GM10266 (cell line): ENCODE measurements at regions not wholly inside any gene's neighbourhood (a gene's known extent, or its start where the extent isn't known, plus 50 kb on each side); places are given as distances from the start of the nearest gene placed in this dataset.

ENCODE experiments used
- DNase-seq: peaks from one replicate; pipeline ENCODE4 v3.0.0; 2012; ENCODE audit errors: extremely low spot score
- TF ChIP-seq, protein P1 (sequence below): IDR thresholded peaks from 2 replicates; pipeline ENCODE4 v1.5.1; 2012; ENCODE audit warnings: mild to moderate bottlenecking, low read depth; ENCODE audit not compliant: control insufficient read depth, insufficient read depth; ENCODE audit errors: missing control alignments

DNA sequence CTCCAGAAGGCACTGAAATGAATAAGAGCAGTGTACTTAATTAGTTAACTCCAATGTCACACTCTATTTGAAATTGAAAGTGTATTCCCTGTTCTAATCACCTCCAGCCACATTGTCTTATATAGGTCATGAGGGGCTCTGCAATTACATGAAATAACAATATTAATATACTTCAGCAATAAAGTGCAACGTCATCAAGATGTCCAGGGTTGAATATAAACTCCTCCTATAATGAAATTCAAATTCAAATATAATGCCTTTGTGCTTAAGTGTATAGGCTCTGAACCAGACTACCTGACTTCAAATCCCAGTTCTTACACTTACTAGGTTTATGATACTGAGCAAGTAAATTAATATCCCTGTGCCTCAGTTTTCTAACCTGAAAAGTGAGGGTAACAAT is 195.6 kb upstream of the SMC2 start:
- DNase-seq = no peak
- TF ChIP-seq, protein P1, sequence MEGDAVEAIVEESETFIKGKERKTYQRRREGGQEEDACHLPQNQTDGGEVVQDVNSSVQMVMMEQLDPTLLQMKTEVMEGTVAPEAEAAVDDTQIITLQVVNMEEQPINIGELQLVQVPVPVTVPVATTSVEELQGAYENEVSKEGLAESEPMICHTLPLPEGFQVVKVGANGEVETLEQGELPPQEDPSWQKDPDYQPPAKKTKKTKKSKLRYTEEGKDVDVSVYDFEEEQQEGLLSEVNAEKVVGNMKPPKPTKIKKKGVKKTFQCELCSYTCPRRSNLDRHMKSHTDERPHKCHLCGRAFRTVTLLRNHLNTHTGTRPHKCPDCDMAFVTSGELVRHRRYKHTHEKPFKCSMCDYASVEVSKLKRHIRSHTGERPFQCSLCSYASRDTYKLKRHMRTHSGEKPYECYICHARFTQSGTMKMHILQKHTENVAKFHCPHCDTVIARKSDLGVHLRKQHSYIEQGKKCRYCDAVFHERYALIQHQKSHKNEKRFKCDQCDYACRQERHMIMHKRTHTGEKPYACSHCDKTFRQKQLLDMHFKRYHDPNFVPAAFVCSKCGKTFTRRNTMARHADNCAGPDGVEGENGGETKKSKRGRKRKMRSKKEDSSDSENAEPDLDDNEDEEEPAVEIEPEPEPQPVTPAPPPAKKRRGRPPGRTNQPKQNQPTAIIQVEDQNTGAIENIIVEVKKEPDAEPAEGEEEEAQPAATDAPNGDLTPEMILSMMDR = no peak

DNA sequence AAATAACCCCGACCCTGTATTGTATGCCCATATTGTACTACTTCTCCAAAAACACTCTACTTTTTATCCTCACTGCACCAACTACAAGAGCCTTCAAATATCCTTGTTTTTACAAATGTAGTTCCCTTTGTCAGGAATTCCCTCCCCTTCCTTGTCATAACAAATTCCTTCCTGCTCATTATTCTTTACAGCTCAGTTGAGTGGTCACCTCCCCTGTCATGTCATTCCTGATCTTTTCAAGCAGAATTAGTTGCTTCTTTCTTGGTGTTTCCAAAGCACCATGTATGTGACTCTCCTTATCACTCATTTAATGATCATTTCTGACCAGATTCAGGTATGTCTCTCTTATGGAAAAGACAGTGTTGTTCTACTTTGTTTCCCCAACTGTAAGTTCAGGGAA is 194.2 kb upstream of the SMC2 start:
- TF ChIP-seq, protein P1 = no peak
- DNase-seq = no peak

DNA sequence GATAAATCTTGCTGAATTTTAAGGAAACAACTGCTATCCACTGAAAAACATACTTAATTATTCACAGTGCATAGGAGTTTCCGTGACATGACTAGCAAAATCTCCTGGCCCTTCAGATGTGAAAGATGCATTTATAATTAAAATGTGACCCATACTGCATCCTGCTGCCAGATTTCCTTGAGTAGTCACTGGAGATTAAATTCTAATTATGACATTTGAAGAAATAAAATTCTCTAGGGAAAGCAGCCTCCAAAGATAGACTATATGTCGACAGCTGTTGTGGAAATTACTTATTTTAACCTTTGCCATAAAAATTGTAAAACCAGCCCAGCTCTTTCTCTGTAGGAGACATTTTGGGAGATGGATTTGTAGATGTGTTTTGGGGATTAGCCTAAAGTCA is 193.6 kb upstream of the SMC2 start:
- TF ChIP-seq, protein P1 = no peak
- no peak for DNase-seq

GRCh38 chr9:103902263-103902662 is 191.8 kb upstream of the SMC2 start:
- DNase-seq = no peak
- TF ChIP-seq, protein P1 = no peak

DNA sequence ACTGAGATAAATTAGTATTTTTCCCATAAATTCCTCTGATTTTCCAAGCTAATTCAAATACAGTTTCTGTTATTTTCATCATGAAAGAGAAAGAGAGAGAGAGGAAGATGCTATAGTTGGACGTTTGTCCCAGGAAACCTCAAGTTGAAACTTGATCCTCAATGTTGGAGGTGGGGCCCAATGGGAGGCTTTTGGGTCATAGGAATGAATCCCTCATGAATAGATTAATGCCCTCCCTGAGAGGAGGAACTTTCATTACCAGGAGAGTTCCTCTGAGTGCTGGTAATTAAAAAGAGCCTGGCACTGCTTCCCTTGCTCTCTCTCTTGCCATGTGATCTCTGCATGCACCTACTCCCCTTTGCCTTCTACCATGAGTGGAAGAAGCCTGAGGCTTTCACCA is 189.9 kb upstream of the SMC2 start:
- TF ChIP-seq, protein P1 = no peak
- DNase-seq = no peak

DNA sequence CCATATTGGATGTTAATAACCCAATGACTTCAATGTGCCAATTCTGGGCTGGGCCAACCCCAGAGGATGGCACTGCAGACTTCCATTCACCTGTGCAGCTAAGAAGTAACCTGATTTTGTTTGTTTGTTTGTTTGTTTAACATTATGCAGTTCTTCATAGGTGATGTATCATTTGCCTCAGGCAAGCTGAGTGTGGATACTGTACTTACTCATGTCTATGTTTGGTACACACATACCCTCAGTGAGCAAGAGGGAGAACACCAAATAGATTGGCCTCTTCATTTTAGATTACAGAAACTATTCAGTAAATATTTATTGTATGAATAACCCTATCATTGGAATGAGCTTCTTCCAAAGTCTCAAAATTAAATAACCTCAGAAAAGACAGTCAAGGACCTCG is 180.2 kb upstream of the SMC2 start:
- no peak for DNase-seq
- TF ChIP-seq, protein P1 = no peak

- no peak for DNase-seq
- TF ChIP-seq, protein P1 = no peak
These were observed 174.4 kb upstream of the SMC2 start for GRCh38 chr9:103919605-103920209.
